NB4 (cell line): ENCODE measurements at regions not wholly inside any gene's neighbourhood (a gene's known extent, or its start where the extent isn't known, plus 50 kb on each side); places are given as distances from the start of the nearest gene placed in this dataset.

ENCODE experiments used
- DNase-seq: peaks from one replicate; pipeline ENCODE4 v3.0.0; 2010; ENCODE audit warnings: low read depth
- H3K4me3 ChIP-seq: one replicate; pipeline ENCODE4 v1.5.1; 2011; ENCODE audit warnings: mild to moderate bottlenecking, low read depth, low read length, moderate library complexity
- CTCF ChIP-seq: IDR thresholded peaks from one replicate; pipeline ENCODE4 v1.5.1; 2012; ENCODE audit warnings: low read depth, low read length
- MAX ChIP-seq: IDR thresholded peaks from 2 replicates; pipeline ENCODE4 v1.6.1; 2011; ENCODE audit warnings: low read depth, low read length
- MYC ChIP-seq: IDR thresholded peaks from 2 replicates; pipeline ENCODE4 v1.6.1; 2011; ENCODE audit warnings: low read depth, low read length
- POLR2A ChIP-seq: IDR thresholded peaks from 2 replicates; pipeline ENCODE4 v1.6.1; 2011; ENCODE audit warnings: mild to moderate bottlenecking; ENCODE audit not compliant: insufficient read length; ENCODE audit errors: extremely low read depth

- no peak for TF ChIP-seq MYC
- TF ChIP-seq CTCF, result no peak
- H3K4me3 ChIP-seq, result no peak overlapping the region
- peak; percentile 22 for DNase-seq
These were observed 539.2 kb downstream of the HTR7 start for GRCh38 chr10:90318659-90319058.

- DNase-seq, result peak; percentile 26
- TF ChIP-seq MAX, result no peak
- TF ChIP-seq POLR2A, result no peak
- TF ChIP-seq MYC, result no peak
- no peak for TF ChIP-seq CTCF
- no peak overlapping the region for H3K4me3 ChIP-seq
These were observed 538.5 kb downstream of the HTR7 start for GRCh38 chr10:90319188-90319914.

- DNase-seq, result no peak
- no peak overlapping the region for H3K4me3 ChIP-seq
- TF ChIP-seq CTCF (no peak), MYC (no peak), POLR2A (no peak), MAX (no peak)
These were observed 536.6 kb downstream of the HTR7 start for GRCh38 chr10:90321132-90321816.

- no peak for DNase-seq
- TF ChIP-seq CTCF (no peak), POLR2A (no peak), MYC (no peak), MAX (no peak)
- no peak overlapping the region for H3K4me3 ChIP-seq
These were observed 531.2 kb downstream of the HTR7 start for GRCh38 chr10:90326498-90327267.

- TF ChIP-seq MYC (no peak), CTCF (no peak), POLR2A (no peak), MAX (no peak)
- no peak for DNase-seq
- no peak overlapping the region for H3K4me3 ChIP-seq
These were observed 530.2 kb downstream of the HTR7 start for GRCh38 chr10:90327611-90328010.
